ENCODE measurements at regions not wholly inside any gene's neighbourhood (a gene's known extent, or its start where the extent isn't known, plus 50 kb on each side); places are given as distances from the start of the nearest gene placed in this dataset.
A peak's percentile ranks its signal among the peaks of the same experiment; 100 is the strongest.
"Not testable (repeated sequence)": the region's sequence is repeated elsewhere in the genome, so short reads cannot be mapped to it uniquely, and the experiment has no call there.

DNA sequence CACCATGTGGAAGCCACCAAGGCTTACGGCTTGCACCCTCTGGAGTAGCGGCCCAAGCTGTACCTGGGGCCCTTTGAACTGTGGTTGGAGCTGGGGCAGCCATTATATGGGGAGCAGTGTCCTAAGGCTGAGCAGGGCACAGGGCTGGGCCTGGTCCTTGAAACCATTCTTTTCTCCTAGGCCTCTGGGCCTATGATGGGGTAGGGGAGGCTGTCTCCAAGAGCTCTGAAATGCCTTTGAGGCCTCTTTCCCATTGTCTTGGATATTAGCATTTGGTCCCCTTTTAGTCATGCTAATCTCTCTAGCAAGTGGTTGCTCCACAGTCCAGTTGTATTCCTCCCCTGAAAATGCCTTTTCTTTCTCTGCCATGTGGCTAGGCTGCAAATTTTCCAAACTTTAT, 96.4 kb upstream of the ARX start:
- Histone ChIP-seq H3K9me3 (ENCODE audit: control insufficient read depth in 4 of 4, insufficient read depth in 3 of 4, low read length in 3 of 4) (no peaks in the 10 kb centered on the region), H3K4me3 (no peak overlapping the region), H3K27ac (ENCODE audit: low read depth in 1 of 2, low read length in 1 of 2) (no peak overlapping the region), H3K36me3 (ENCODE audit: control insufficient read depth in 4 of 4, insufficient read depth in 4 of 4, low read length in 4 of 4) (no peaks in the 10 kb centered on the region), H3K27me3 (ENCODE audit: control insufficient read depth in 3 of 3, insufficient read depth in 3 of 3, low read length in 2 of 3) (peaks cover 0 to 2% (median 0%) of the 10 kb centered on the region in 3 donors), H3K9ac (ENCODE audit: insufficient read depth in 1 of 2, low read length in 2 of 2) (no peak overlapping the region), H3K4me1 (ENCODE audit: control insufficient read depth in 5 of 5, insufficient read depth in 5 of 5, low read length in 5 of 5) (no peaks in the 10 kb centered on the region)
- DNase-seq = no peak
- TF ChIP-seq, protein P1, sequence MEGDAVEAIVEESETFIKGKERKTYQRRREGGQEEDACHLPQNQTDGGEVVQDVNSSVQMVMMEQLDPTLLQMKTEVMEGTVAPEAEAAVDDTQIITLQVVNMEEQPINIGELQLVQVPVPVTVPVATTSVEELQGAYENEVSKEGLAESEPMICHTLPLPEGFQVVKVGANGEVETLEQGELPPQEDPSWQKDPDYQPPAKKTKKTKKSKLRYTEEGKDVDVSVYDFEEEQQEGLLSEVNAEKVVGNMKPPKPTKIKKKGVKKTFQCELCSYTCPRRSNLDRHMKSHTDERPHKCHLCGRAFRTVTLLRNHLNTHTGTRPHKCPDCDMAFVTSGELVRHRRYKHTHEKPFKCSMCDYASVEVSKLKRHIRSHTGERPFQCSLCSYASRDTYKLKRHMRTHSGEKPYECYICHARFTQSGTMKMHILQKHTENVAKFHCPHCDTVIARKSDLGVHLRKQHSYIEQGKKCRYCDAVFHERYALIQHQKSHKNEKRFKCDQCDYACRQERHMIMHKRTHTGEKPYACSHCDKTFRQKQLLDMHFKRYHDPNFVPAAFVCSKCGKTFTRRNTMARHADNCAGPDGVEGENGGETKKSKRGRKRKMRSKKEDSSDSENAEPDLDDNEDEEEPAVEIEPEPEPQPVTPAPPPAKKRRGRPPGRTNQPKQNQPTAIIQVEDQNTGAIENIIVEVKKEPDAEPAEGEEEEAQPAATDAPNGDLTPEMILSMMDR (IDR thresholded peaks at IDR 0.05; ENCODE audit: control extremely low read depth, extremely low read depth) = no peak
- whole genome bisulfite sequencing, 2 donors = 88 to 92% methylated on average over 1 to 2 of the region's 2 CpGs
- no peak for ATAC-seq (ENCODE audit: insufficient read depth, low FRiP score)

DNA sequence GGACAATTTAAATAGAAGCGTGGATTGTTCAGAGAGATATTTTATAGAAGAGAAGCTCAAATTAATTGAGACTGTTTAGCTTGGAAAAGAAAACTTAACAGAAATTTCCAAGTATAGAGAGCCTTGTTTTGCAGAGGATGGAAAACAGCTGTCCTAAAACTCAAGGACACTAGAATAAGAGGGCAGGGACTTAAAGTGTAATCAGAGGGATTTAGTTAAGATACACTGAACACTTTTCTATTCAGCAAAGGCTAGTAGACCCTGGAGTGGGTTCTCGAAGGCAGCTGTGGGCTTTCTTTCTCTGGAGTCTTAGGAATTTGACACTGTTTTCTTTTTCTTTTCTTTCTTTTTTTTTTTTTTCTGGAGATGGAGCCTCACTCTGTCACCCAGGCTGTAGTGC, 92.7 kb upstream of the ARX start:
- H3K27me3 ChIP-seq (ENCODE audit: control insufficient read depth in 3 of 3, insufficient read depth in 3 of 3, low read length in 2 of 3) = peaks cover 0 to 2% (median 0%) of the 10 kb centered on the region in 3 donors
- ATAC-seq (ENCODE audit: insufficient read depth, low FRiP score) (no peak), DNase-seq (peak; percentile 16 to 81 (median 76))
- WGBS, 2 donors = 71 to 74% methylated on average over 2 of the region's 2 CpGs
- no peaks in the 10 kb centered on the region for H3K9me3 ChIP-seq (ENCODE audit: control insufficient read depth in 4 of 4, insufficient read depth in 3 of 4, low read length in 3 of 4)
- no peaks in the 10 kb centered on the region for H3K36me3 ChIP-seq (ENCODE audit: control insufficient read depth in 4 of 4, insufficient read depth in 4 of 4, low read length in 4 of 4)
- no peaks in the 10 kb centered on the region for H3K4me1 ChIP-seq (ENCODE audit: control insufficient read depth in 5 of 5, insufficient read depth in 5 of 5, low read length in 5 of 5)
- TF ChIP-seq, protein P1 (IDR thresholded peaks at IDR 0.05; ENCODE audit: control extremely low read depth, extremely low read depth) = no peak
- no peak overlapping the region for H3K27ac ChIP-seq (ENCODE audit: low read depth in 1 of 2, low read length in 1 of 2)
- no peak overlapping the region for H3K4me3 ChIP-seq
- H3K9ac ChIP-seq (ENCODE audit: insufficient read depth in 1 of 2, low read length in 2 of 2) = no peak overlapping the region

DNA sequence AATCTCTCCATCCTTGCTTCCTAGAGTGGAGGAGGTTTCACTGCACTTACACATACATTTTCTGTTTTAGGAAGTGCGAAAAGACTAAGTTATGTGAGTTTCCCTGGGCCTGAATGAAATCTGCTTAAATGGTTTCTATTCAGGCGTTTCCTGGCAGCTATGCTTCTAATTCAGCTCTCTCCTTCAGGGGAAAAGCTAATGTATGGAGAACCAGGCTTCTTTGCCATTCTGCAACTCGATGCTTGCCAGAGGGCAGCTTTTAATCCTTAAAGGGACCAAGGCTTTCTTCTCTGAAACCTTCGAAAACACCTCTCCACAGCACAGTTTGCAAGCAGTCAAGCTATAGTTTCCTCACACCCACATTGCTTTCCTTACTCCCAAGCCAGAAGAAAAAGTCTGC, 89.5 kb upstream of the ARX start:
- no peaks in the 10 kb centered on the region for H3K9me3 ChIP-seq (ENCODE audit: control insufficient read depth in 4 of 4, insufficient read depth in 3 of 4, low read length in 3 of 4)
- no peak overlapping the region for H3K4me3 ChIP-seq
- H3K4me1 ChIP-seq (ENCODE audit: control insufficient read depth in 5 of 5, insufficient read depth in 5 of 5, low read length in 5 of 5) = no peaks in the 10 kb centered on the region
- H3K9ac ChIP-seq (ENCODE audit: insufficient read depth in 1 of 2, low read length in 2 of 2) = no peak overlapping the region
- H3K27ac ChIP-seq (ENCODE audit: low read depth in 1 of 2, low read length in 1 of 2) = no peak overlapping the region
- 50 to 61% methylated on average over 4 of the region's 4 CpGs for WGBS, 2 donors
- TF ChIP-seq, protein P1 (IDR thresholded peaks at IDR 0.05; ENCODE audit: control extremely low read depth, extremely low read depth) = no peak
- H3K27me3 ChIP-seq (ENCODE audit: control insufficient read depth in 3 of 3, insufficient read depth in 3 of 3, low read length in 2 of 3) = peaks cover 0 to 4% (median 2%) of the 10 kb centered on the region in 3 donors
- no peak for ATAC-seq (ENCODE audit: insufficient read depth, low FRiP score)
- DNase-seq = peak in 1 of 3 donors; percentile 5
- no peaks in the 10 kb centered on the region for H3K36me3 ChIP-seq (ENCODE audit: control insufficient read depth in 4 of 4, insufficient read depth in 4 of 4, low read length in 4 of 4)

DNA sequence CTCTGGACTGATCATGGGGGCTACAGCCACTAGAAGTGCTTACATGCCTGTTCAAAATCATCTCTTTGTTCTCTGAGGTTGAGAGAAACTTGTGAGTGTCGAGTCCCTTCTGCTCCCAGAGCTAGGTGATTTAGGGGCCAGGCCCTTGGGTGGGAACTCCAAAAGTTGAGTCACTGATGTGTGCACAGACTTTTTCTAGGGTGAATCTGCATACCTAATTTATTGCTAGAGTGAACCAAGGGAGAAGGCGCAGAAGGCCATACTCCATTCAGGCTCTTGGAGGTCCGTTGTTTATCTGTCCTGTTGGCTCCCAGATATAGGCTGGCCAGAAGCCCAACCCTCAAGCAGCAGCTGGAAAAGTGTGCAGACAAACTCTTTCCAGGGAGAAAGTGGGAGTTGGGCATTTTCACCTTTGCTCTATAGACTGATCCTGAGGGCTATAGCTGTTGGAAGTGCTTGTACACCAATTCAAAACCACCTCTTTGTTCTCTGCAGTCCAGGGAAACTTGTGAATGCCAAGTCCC, 80.8 kb upstream of the ARX start:
- no peaks in the 10 kb centered on the region for H3K9me3 ChIP-seq (ENCODE audit: control insufficient read depth in 4 of 4, insufficient read depth in 3 of 4, low read length in 3 of 4)
- peak; percentile 50 to 77 (median 59) for DNase-seq
- ATAC-seq (ENCODE audit: insufficient read depth, low FRiP score) = no peak
- 62 to 87% methylated on average over 3 of the region's 3 CpGs for WGBS, 2 donors
- H3K27me3 ChIP-seq (ENCODE audit: control insufficient read depth in 3 of 3, insufficient read depth in 3 of 3, low read length in 2 of 3) = peaks cover 0 to 4% (median 0%) of the 10 kb centered on the region in 3 donors
- no peak overlapping the region for H3K9ac ChIP-seq (ENCODE audit: insufficient read depth in 1 of 2, low read length in 2 of 2)
- no peaks in the 10 kb centered on the region for H3K36me3 ChIP-seq (ENCODE audit: control insufficient read depth in 4 of 4, insufficient read depth in 4 of 4, low read length in 4 of 4)
- H3K4me1 ChIP-seq (ENCODE audit: control insufficient read depth in 5 of 5, insufficient read depth in 5 of 5, low read length in 5 of 5) = peaks cover 0 to 3% (median 0%) of the 10 kb centered on the region in 5 donors
- no peak overlapping the region for H3K27ac ChIP-seq (ENCODE audit: low read depth in 1 of 2, low read length in 1 of 2)
- no peak overlapping the region for H3K4me3 ChIP-seq
- TF ChIP-seq, protein P1 (IDR thresholded peaks at IDR 0.05; ENCODE audit: control extremely low read depth, extremely low read depth) = no peak

DNA sequence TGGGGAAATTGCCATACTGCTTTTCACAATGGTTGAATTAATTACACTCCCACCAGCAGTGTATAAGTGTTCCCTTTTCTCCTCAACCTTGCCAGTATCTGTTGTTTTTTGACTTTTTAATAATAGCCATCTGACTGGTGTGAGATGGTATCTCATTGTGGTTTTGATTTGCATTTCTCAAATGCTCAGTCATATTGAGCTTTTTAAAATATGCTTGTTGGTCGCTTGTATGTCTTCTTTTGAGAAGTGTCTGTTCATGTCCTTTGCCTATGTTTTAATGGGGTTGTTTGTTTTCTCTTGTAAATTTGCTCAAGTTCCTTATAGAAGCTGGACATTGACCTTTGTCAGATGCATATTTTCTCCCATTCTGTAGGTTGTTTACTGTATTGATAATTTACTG, 75.4 kb upstream of the ARX start:
- H3K9me3 ChIP-seq (ENCODE audit: control insufficient read depth in 4 of 4, insufficient read depth in 3 of 4, low read length in 3 of 4); H3K9ac ChIP-seq (ENCODE audit: insufficient read depth in 1 of 2, low read length in 2 of 2); H3K4me3 ChIP-seq; ATAC-seq (ENCODE audit: insufficient read depth, low FRiP score); H3K36me3 ChIP-seq (ENCODE audit: control insufficient read depth in 4 of 4, insufficient read depth in 4 of 4, low read length in 4 of 4); DNase-seq; H3K27me3 ChIP-seq (ENCODE audit: control insufficient read depth in 3 of 3, insufficient read depth in 3 of 3, low read length in 2 of 3); H3K4me1 ChIP-seq (ENCODE audit: control insufficient read depth in 5 of 5, insufficient read depth in 5 of 5, low read length in 5 of 5); H3K27ac ChIP-seq (ENCODE audit: low read depth in 1 of 2, low read length in 1 of 2): not testable (repeated sequence)
- 59 to 72% methylated on average over 1 of the region's 1 CpG for WGBS, 2 donors

Data from lung (tissue), 11 donors.